Eye (tissue), 1 donor: ENCODE measurements at regions not wholly inside any gene's neighbourhood (a gene's known extent, or its start where the extent isn't known, plus 50 kb on each side); places are given as distances from the start of the nearest gene placed in this dataset.
A peak's percentile ranks its signal among the peaks of the same experiment; 100 is the strongest.
"Not testable (repeated sequence)": the region's sequence is repeated elsewhere in the genome, so short reads cannot be mapped to it uniquely, and the experiment has no call there.

Experiments
- DNase-seq: peaks from one replicate; pipeline ENCODE4 v3.0.0-alpha.2; 2015

GRCh38 chr12:59131462-59131861, 211.2 kb upstream of the LRIG3 start:
- no peak for DNase-seq

DNA sequence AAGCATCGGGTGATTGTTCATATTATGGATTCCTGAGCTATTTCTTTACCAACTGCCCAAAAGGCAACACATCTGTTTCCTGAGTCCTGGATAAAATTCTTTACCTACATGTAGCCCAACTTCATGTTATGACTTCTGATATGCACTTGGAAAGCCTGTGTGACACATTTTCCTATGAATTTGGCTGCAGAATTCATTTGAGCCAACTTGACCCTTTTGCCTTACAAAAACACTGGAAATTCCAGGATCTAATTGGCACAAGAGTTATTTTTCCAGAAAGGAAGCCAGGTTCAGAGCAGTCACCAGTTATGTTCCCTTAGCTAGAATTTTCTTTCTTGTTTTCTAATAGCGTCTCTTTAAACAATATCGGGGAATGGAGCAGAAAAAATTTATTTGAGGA, 202.5 kb upstream of the LRIG3 start:
- DNase-seq = peak; percentile 23

DNA sequence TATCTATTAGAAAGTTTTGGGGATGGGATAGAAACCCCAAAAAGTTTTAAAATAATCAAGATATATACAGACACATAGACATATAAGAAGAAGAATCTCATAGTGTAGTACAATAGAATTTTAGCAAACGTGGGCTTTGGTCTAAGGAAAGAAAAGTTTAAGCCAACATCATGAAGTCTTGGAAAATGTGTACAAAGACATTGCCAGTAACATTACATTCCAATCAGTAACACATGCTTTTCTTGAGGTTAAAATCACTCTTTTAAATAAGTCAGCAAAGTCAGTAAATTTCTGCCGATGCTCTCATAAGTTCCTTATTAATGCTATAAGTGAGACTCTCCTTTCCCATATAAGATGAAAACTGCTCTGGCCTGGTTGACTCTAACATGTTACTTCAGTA, 201.1 kb upstream of the LRIG3 start:
- no peak for DNase-seq

DNA sequence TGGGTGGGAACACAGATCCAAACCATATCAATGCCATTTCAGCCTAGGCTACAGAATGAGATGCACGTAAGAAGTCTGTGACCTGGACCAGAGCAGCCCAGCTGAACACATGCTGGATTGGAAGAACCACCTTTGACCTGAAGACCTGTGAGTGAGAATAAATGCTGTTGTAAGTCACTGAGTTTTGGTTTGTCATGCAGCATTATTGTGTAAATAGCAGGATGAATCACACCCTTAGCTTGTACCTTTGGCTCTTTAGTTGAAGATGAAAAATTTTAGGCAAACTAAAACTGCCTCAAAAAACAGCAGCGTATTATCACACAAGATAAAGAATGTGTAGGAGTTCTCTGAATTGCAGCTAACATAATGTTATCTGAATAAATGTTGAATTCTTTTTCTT, 199.4 kb upstream of the LRIG3 start:
- no peak for DNase-seq

- DNase-seq = no peak
Measured at GRCh38 chr12:59118356-59118755, 198.1 kb upstream of the LRIG3 start.

DNA sequence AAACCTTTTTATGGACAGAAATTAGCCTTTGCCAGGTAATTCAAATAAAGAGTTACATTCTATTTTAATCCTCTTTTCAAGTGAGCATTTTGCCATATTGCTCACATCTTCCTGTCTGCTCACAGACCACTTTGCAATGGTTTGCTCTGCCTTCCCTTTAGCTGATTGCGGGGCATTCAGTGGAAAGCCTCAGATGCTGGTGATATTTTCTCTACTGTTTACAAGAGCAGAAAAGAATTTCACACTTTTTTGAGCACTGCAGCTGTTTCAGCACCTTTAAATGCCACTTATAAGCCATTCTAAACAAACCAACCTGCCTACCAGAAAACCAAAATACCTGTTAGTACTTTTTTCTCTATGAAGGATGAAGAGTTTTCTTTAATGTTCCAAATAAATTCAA, 195.7 kb upstream of the LRIG3 start:
- no peak for DNase-seq

GRCh38 chr12:59115526-59115925, 195.2 kb upstream of the LRIG3 start:
- no peak for DNase-seq

DNA sequence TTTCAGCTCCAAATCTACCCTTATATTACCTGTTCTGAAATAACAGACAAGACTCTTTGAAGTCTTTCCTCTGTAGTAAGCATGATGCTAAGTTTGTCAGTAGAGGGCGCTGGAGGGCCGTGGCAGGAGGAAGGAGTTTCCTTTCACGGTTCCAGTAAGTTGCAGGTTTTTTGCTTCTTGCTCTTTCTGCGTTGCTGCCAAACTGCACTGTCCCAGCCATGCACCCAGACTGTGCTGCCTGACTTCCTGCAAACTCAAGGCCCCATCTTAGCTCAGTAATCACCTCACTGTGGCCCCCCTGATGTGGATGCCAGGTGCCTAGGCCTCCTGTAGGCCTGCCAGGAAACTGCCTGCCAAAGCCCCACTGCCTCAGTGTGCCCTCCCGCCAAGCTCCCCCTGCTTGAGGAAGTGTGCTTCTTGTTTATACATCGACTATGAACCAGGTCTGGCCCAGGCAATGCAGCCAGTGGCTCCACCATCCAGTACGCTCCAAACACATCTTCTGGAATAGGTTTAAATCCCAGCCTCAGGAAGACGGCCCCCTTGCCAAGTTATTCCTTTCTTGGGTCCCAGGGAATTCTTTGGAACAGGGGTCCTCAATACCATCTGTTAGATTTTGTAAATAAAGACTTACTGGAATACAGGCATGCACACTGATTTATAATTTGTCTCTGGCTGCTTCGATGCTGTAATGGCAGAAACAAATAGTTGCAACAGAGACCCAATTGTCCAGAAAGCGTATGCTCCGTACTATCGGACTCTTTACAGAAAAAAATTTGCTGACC, 193.7 kb upstream of the LRIG3 start:
- peak; percentile 94 for DNase-seq

DNA sequence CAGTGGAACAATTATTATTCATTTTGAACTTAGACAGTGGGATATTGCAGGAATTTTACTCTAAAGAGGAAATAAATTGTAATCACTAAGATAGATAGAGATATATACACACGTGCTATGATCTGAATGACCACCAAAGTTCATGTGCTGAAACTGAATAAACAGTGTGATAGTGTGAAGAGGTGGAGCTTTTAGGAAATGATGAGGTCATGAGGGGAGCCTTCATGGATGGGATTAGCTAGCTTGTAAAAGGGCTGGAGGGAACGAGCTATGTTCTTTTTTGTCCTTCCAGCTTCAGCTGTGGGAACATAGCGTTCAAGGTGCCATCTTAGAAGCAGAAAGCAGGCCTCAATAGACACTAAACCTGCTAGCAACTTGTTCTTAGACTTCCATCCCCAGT, 191.5 kb upstream of the LRIG3 start:
- DNase-seq = no peak

- DNase-seq = not testable (repeated sequence)
Measured at GRCh38 chr12:59108516-59108915, 188.2 kb upstream of the LRIG3 start.

- no peak for DNase-seq
Measured at GRCh38 chr12:59100585-59100984, 180.3 kb upstream of the LRIG3 start.

GRCh38 chr12:59097876-59098275, 177.6 kb upstream of the LRIG3 start:
- no peak for DNase-seq

GRCh38 chr12:59096246-59096645, 175.9 kb upstream of the LRIG3 start:
- DNase-seq = no peak

GRCh38 chr12:59093073-59093772, 172.9 kb upstream of the LRIG3 start:
- DNase-seq = no peak

- no peak for DNase-seq
Measured at GRCh38 chr12:59088673-59089072, 168.4 kb upstream of the LRIG3 start.

GRCh38 chr12:59087691-59088090, 167.4 kb upstream of the LRIG3 start:
- DNase-seq = no peak

DNA sequence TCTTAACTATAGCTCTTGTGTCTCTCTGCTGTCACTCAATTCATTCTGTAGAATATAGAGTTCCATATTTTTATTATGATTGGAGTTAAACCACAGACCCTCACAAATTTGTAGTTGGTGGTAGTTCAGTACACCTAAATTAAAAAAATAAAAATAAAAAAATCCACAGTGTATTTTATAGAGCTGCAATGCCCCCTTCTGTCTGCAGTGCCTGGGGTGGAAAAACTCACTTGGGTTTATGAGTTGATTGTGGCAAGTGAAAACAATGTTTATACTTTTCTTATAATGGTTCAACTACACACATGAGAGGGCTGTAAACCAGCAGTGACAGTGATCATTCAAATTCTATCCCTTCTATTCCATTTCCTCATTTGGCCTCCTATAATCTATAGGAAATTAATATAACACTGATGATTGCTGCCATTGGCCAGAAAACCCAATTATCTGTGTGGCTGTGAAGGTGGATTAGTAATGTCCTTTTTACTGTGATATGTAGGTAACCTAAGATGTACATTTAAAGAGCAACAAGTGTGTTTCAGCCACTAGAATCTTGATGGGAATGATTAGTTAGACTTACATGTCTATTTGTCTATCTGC, 166.9 kb upstream of the LRIG3 start:
- DNase-seq = no peak

GRCh38 chr12:59086126-59086525, 165.8 kb upstream of the LRIG3 start:
- no peak for DNase-seq

GRCh38 chr12:59085690-59086089, 165.4 kb upstream of the LRIG3 start:
- peak; percentile 25 for DNase-seq

DNA sequence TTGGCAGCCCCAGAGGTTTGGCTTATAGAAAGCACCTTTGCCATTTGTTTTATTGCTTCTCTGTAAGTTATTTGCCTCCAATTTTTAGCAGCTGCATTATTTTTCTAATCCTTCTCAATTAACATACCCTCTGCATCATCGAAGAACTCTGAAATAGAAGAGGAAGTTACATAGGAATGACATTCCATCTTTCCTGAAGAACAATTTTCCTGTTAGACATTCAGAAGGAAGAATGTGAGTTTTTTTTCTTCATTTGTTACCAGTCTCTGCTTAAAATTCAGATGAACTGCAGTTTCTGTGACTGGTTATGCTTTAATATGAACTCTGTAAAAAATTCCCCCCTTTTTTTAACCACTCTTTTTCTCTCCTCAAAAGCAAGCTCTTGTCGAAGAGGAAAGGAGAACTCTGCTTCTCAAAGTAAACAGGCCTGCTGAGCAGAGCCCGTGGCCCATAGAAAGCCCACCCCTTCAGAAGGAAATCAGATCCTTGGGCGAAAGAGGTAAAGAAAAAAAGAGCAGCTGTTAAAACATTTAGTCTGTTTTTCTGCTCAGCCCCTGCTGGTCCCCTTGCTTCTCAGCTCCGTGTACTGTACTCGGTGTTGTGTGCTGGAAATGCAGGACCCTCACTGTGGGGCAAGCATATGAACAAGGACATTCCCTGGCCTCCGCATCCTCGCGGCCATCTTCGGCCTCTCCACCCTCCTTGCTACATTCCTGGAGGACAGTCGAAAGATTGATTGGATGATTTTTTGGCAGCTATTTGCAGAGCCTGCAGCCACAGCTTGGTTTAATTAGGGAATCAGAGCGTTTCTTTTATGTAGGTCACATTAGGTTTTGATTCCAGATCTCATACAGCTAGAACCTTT, 164.4 kb upstream of the LRIG3 start:
- DNase-seq = peak; percentile 86

- no peak for DNase-seq
Measured at GRCh38 chr12:59082952-59083351, 162.6 kb upstream of the LRIG3 start.

DNA sequence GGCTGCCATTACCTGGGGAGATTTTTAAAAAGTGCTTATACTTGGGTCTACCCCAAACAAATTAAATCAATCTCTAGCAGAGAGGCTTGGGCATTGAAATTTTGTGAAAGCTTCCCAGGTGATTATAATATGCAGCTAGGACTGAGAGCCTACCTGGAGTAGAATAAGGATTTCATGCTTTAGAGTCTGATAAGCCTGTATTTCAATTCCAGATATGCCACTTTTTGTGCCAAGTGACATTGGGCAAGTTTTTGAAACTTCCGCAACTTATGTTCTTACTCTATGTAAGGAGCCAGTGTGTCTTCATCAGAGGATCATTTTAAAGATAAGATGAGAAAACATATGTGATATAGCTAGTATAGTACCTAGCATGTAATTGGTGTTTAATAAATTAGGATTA, 159.8 kb upstream of the LRIG3 start:
- no peak for DNase-seq

DNA sequence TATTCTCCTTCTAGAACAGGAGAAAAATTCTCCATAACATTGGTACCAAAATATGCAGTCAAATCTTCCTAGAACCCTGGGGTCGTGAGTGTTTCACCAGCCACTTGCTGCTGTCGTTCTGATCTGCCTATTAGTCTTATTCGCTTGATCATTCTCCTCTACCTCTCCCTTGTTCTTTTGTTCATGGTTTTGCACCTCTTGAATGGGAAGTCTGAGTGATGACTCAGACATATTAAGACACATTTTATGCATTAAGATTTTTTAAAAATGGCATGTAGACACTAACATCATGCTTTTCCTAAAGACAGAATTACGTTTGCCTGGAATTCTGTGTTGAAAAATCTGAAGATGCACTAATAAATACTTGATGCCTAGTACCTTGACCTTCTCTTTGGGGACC, 159.2 kb upstream of the LRIG3 start:
- no peak for DNase-seq
